GM11168 (cell line): ENCODE measurements at regions not wholly inside any gene's neighbourhood (a gene's known extent, or its start where the extent isn't known, plus 50 kb on each side); places are given as distances from the start of the nearest gene placed in this dataset.

Experiments
- in situ Hi-C: fragments of 300-500 bp; cut with MboI; formaldehyde crosslinking; loops from one replicate; pipeline ENCODE4 v1.12.0; 2022; ENCODE audit warnings: low sequenced_read_pairs; ENCODE audit not compliant: unreplicated experiment

GRCh38 chr3:72300621-72301020, 515.7 kb upstream of the PROK2 start:
- in situ Hi-C loops = no loop called here

GRCh38 chr3:72299823-72300222, 514.9 kb upstream of the PROK2 start:
- in situ Hi-C loops = no loop called here

- in situ Hi-C loops = no loop called here
These were observed 514.4 kb upstream of the PROK2 start for GRCh38 chr3:72299321-72299802.

GRCh38 chr3:72298201-72299152, 513.5 kb upstream of the PROK2 start:
- in situ Hi-C loops = no loop called here

GRCh38 chr3:72297481-72297880, 512.5 kb upstream of the PROK2 start:
- in situ Hi-C loops = no loop called here

GRCh38 chr3:72296477-72297111, 511.6 kb upstream of the PROK2 start:
- in situ Hi-C loops = no loop called here

GRCh38 chr3:72295962-72296450, 511.1 kb upstream of the PROK2 start:
- in situ Hi-C loops = no loop called here

GRCh38 chr3:72295276-72295961, 510.5 kb upstream of the PROK2 start:
- in situ Hi-C loops = no loop called here

GRCh38 chr3:72290859-72291638, 506.1 kb upstream of the PROK2 start:
- in situ Hi-C loops = no loop called here

- in situ Hi-C loops = no loop called here
These were observed 504.7 kb upstream of the PROK2 start for GRCh38 chr3:72289692-72290071.

- in situ Hi-C loops = no loop called here
These were observed 504.2 kb upstream of the PROK2 start for GRCh38 chr3:72288955-72289691.

GRCh38 chr3:72287956-72288355, 503.0 kb upstream of the PROK2 start:
- in situ Hi-C loops = no loop called here

- in situ Hi-C loops = no loop called here
These were observed 500.6 kb upstream of the PROK2 start for GRCh38 chr3:72285502-72285901.

GRCh38 chr3:72284471-72284870, 499.5 kb upstream of the PROK2 start:
- in situ Hi-C loops = no loop called here

- in situ Hi-C loops = no loop called here
These were observed 498.0 kb upstream of the PROK2 start for GRCh38 chr3:72282918-72283317.

- in situ Hi-C loops = no loop called here
These were observed 496.6 kb upstream of the PROK2 start for GRCh38 chr3:72281551-72281950.

- in situ Hi-C loops = no loop called here
These were observed 495.9 kb upstream of the PROK2 start for GRCh38 chr3:72280876-72281275.

- in situ Hi-C loops = no loop called here
These were observed 494.7 kb upstream of the PROK2 start for GRCh38 chr3:72279631-72280041.

GRCh38 chr3:72279068-72279604, 494.2 kb upstream of the PROK2 start:
- in situ Hi-C loops = no loop called here
